ENCODE measurements at regions not wholly inside any gene's neighbourhood (a gene's known extent, or its start where the extent isn't known, plus 50 kb on each side); places are given as distances from the start of the nearest gene placed in this dataset.

- TF ChIP-seq POLR2A (IDR thresholded peaks at IDR 0.05) = no peak
- no peak for TF ChIP-seq CTCF (IDR thresholded peaks at IDR 0.05)
Observed at GRCh38 chr20:12941025-12941424, 67.7 kb upstream of the SPTLC3 start.

All from tibial nerve (tissue), 3 donors.